ENCODE measurements at regions not wholly inside any gene's neighbourhood (a gene's known extent, or its start where the extent isn't known, plus 50 kb on each side); places are given as distances from the start of the nearest gene placed in this dataset.

GRCh38 chr22:49499433-49500075, 328.1 kb downstream of the BRD1 start:
- Histone ChIP-seq H3K4me1 (ENCODE audit: insufficient read depth, low read length) (no peaks in the 10 kb centered on the region), H3K36me3 (ENCODE audit: insufficient read depth, low read length) (no peaks in the 10 kb centered on the region), H3K27ac (ENCODE audit: low read depth, low read length) (no peak overlapping the region), H3K27me3 (ENCODE audit: control insufficient read depth in 1 of 2, insufficient read depth in 2 of 2, low read length in 2 of 2) (no peaks in the 10 kb centered on the region), H3K4me3 (ENCODE audit: low read depth in 1 of 2, low read length in 2 of 2) (no peak overlapping the region), H3K9me3 (ENCODE audit: low read length) (no peaks in the 10 kb centered on the region), H3K9ac (ENCODE audit: low read length) (no peak overlapping the region)

- no peak overlapping the region for H3K27ac ChIP-seq (ENCODE audit: low read depth, low read length)
These were observed 330.4 kb downstream of the BRD1 start for GRCh38 chr22:49497266-49497665.

GRCh38 chr22:49494555-49494954, 333.1 kb downstream of the BRD1 start:
- no peak overlapping the region for H3K9ac ChIP-seq (ENCODE audit: low read length)
- H3K9me3 ChIP-seq (ENCODE audit: low read length) = no peaks in the 10 kb centered on the region
- H3K27me3 ChIP-seq (ENCODE audit: control insufficient read depth in 1 of 2, insufficient read depth in 2 of 2, low read length in 2 of 2) = peaks cover 0 to 5% of the 10 kb centered on the region in 2 donors
- H3K4me3 ChIP-seq (ENCODE audit: low read depth in 1 of 2, low read length in 2 of 2) = no peak overlapping the region
- no peaks in the 10 kb centered on the region for H3K4me1 ChIP-seq (ENCODE audit: insufficient read depth, low read length)
- no peaks in the 10 kb centered on the region for H3K36me3 ChIP-seq (ENCODE audit: insufficient read depth, low read length)
- no peak overlapping the region for H3K27ac ChIP-seq (ENCODE audit: low read depth, low read length)

More at GRCh38 chr22:49497266-49497665, 330.4 kb downstream of the BRD1 start:
- Histone ChIP-seq H3K27me3 (ENCODE audit: control insufficient read depth in 1 of 2, insufficient read depth in 2 of 2, low read length in 2 of 2) (no peaks in the 10 kb centered on the region), H3K36me3 (ENCODE audit: insufficient read depth, low read length) (no peaks in the 10 kb centered on the region), H3K4me3 (ENCODE audit: low read depth in 1 of 2, low read length in 2 of 2) (no peak overlapping the region), H3K9ac (ENCODE audit: low read length) (no peak overlapping the region), H3K9me3 (ENCODE audit: low read length) (no peaks in the 10 kb centered on the region), H3K4me1 (ENCODE audit: insufficient read depth, low read length) (no peaks in the 10 kb centered on the region)

GRCh38 chr22:49492741-49493251, 334.9 kb downstream of the BRD1 start:
- Histone ChIP-seq H3K4me3 (ENCODE audit: low read depth in 1 of 2, low read length in 2 of 2) (no peak overlapping the region), H3K27me3 (ENCODE audit: control insufficient read depth in 1 of 2, insufficient read depth in 2 of 2, low read length in 2 of 2) (peaks cover 0 to 5% of the 10 kb centered on the region in 2 donors), H3K9me3 (ENCODE audit: low read length) (no peaks in the 10 kb centered on the region), H3K4me1 (ENCODE audit: insufficient read depth, low read length) (no peaks in the 10 kb centered on the region), H3K36me3 (ENCODE audit: insufficient read depth, low read length) (no peaks in the 10 kb centered on the region), H3K27ac (ENCODE audit: low read depth, low read length) (no peak overlapping the region), H3K9ac (ENCODE audit: low read length) (no peak overlapping the region)

GRCh38 chr22:49492308-49492707, 335.4 kb downstream of the BRD1 start:
- H3K4me3 ChIP-seq (ENCODE audit: low read depth in 1 of 2, low read length in 2 of 2) = no peak overlapping the region
- no peaks in the 10 kb centered on the region for H3K36me3 ChIP-seq (ENCODE audit: insufficient read depth, low read length)
- no peak overlapping the region for H3K27ac ChIP-seq (ENCODE audit: low read depth, low read length)
- no peaks in the 10 kb centered on the region for H3K9me3 ChIP-seq (ENCODE audit: low read length)
- peaks cover 0 to 5% of the 10 kb centered on the region in 2 donors for H3K27me3 ChIP-seq (ENCODE audit: control insufficient read depth in 1 of 2, insufficient read depth in 2 of 2, low read length in 2 of 2)
- H3K4me1 ChIP-seq (ENCODE audit: insufficient read depth, low read length) = no peaks in the 10 kb centered on the region
- no peak overlapping the region for H3K9ac ChIP-seq (ENCODE audit: low read length)

- Histone ChIP-seq H3K27ac (ENCODE audit: low read depth, low read length) (no peak overlapping the region), H3K27me3 (ENCODE audit: control insufficient read depth in 1 of 2, insufficient read depth in 2 of 2, low read length in 2 of 2) (peaks cover 0 to 5% of the 10 kb centered on the region in 2 donors), H3K9ac (ENCODE audit: low read length) (no peak overlapping the region), H3K4me3 (ENCODE audit: low read depth in 1 of 2, low read length in 2 of 2) (no peak overlapping the region), H3K4me1 (ENCODE audit: insufficient read depth, low read length) (no peaks in the 10 kb centered on the region), H3K9me3 (ENCODE audit: low read length) (no peaks in the 10 kb centered on the region), H3K36me3 (ENCODE audit: insufficient read depth, low read length) (no peaks in the 10 kb centered on the region)
These were observed 335.9 kb downstream of the BRD1 start for GRCh38 chr22:49491726-49492125.

GRCh38 chr22:49491221-49491635, 336.4 kb downstream of the BRD1 start:
- no peaks in the 10 kb centered on the region for H3K36me3 ChIP-seq (ENCODE audit: insufficient read depth, low read length)
- peaks cover 0 to 5% of the 10 kb centered on the region in 2 donors for H3K27me3 ChIP-seq (ENCODE audit: control insufficient read depth in 1 of 2, insufficient read depth in 2 of 2, low read length in 2 of 2)
- H3K9me3 ChIP-seq (ENCODE audit: low read length) = no peaks in the 10 kb centered on the region
- no peaks in the 10 kb centered on the region for H3K4me1 ChIP-seq (ENCODE audit: insufficient read depth, low read length)
- H3K9ac ChIP-seq (ENCODE audit: low read length) = no peak overlapping the region
- no peak overlapping the region for H3K27ac ChIP-seq (ENCODE audit: low read depth, low read length)
- H3K4me3 ChIP-seq (ENCODE audit: low read depth in 1 of 2, low read length in 2 of 2) = no peak overlapping the region

GRCh38 chr22:49490692-49491091, 337.0 kb downstream of the BRD1 start:
- H3K9ac ChIP-seq (ENCODE audit: low read length) = no peak overlapping the region
- peaks cover 0 to 5% of the 10 kb centered on the region in 2 donors for H3K27me3 ChIP-seq (ENCODE audit: control insufficient read depth in 1 of 2, insufficient read depth in 2 of 2, low read length in 2 of 2)
- no peaks in the 10 kb centered on the region for H3K4me1 ChIP-seq (ENCODE audit: insufficient read depth, low read length)
- no peaks in the 10 kb centered on the region for H3K36me3 ChIP-seq (ENCODE audit: insufficient read depth, low read length)
- no peak overlapping the region for H3K4me3 ChIP-seq (ENCODE audit: low read depth in 1 of 2, low read length in 2 of 2)
- no peaks in the 10 kb centered on the region for H3K9me3 ChIP-seq (ENCODE audit: low read length)
- no peak overlapping the region for H3K27ac ChIP-seq (ENCODE audit: low read depth, low read length)

- H3K27ac ChIP-seq (ENCODE audit: low read depth, low read length) = no peak overlapping the region
- peaks cover 0 to 5% of the 10 kb centered on the region in 2 donors for H3K27me3 ChIP-seq (ENCODE audit: control insufficient read depth in 1 of 2, insufficient read depth in 2 of 2, low read length in 2 of 2)
- no peaks in the 10 kb centered on the region for H3K36me3 ChIP-seq (ENCODE audit: insufficient read depth, low read length)
- no peak overlapping the region for H3K9ac ChIP-seq (ENCODE audit: low read length)
- no peak overlapping the region for H3K4me3 ChIP-seq (ENCODE audit: low read depth in 1 of 2, low read length in 2 of 2)
- no peaks in the 10 kb centered on the region for H3K4me1 ChIP-seq (ENCODE audit: insufficient read depth, low read length)
- no peaks in the 10 kb centered on the region for H3K9me3 ChIP-seq (ENCODE audit: low read length)
These were observed 337.9 kb downstream of the BRD1 start for GRCh38 chr22:49489821-49490220.

- H3K27me3 ChIP-seq (ENCODE audit: control insufficient read depth in 1 of 2, insufficient read depth in 2 of 2, low read length in 2 of 2) = peaks cover 0 to 5% of the 10 kb centered on the region in 2 donors
- H3K4me1 ChIP-seq (ENCODE audit: insufficient read depth, low read length) = no peaks in the 10 kb centered on the region
- H3K9me3 ChIP-seq (ENCODE audit: low read length) = no peaks in the 10 kb centered on the region
- H3K9ac ChIP-seq (ENCODE audit: low read length) = no peak overlapping the region
- no peaks in the 10 kb centered on the region for H3K36me3 ChIP-seq (ENCODE audit: insufficient read depth, low read length)
- H3K27ac ChIP-seq (ENCODE audit: low read depth, low read length) = no peak overlapping the region
- H3K4me3 ChIP-seq (ENCODE audit: low read depth in 1 of 2, low read length in 2 of 2) = no peak overlapping the region
These were observed 338.7 kb downstream of the BRD1 start for GRCh38 chr22:49488943-49489342.

- H3K27me3 ChIP-seq (ENCODE audit: control insufficient read depth in 1 of 2, insufficient read depth in 2 of 2, low read length in 2 of 2) = peaks cover 0 to 11% of the 10 kb centered on the region in 2 donors
- no peak overlapping the region for H3K27ac ChIP-seq (ENCODE audit: low read depth, low read length)
- H3K36me3 ChIP-seq (ENCODE audit: insufficient read depth, low read length) = no peaks in the 10 kb centered on the region
- H3K4me1 ChIP-seq (ENCODE audit: insufficient read depth, low read length) = no peaks in the 10 kb centered on the region
- no peaks in the 10 kb centered on the region for H3K9me3 ChIP-seq (ENCODE audit: low read length)
- H3K9ac ChIP-seq (ENCODE audit: low read length) = no peak overlapping the region
- no peak overlapping the region for H3K4me3 ChIP-seq (ENCODE audit: low read depth in 1 of 2, low read length in 2 of 2)
These were observed 339.7 kb downstream of the BRD1 start for GRCh38 chr22:49487950-49488349.

- Histone ChIP-seq H3K4me1 (ENCODE audit: insufficient read depth, low read length) (no peaks in the 10 kb centered on the region), H3K9ac (ENCODE audit: low read length) (no peak overlapping the region), H3K36me3 (ENCODE audit: insufficient read depth, low read length) (no peaks in the 10 kb centered on the region), H3K4me3 (ENCODE audit: low read depth in 1 of 2, low read length in 2 of 2) (no peak overlapping the region), H3K27me3 (ENCODE audit: control insufficient read depth in 1 of 2, insufficient read depth in 2 of 2, low read length in 2 of 2) (peaks cover 0 to 21% of the 10 kb centered on the region in 2 donors), H3K9me3 (ENCODE audit: low read length) (no peaks in the 10 kb centered on the region), H3K27ac (ENCODE audit: low read depth, low read length) (no peak overlapping the region)
These were observed 341.4 kb downstream of the BRD1 start for GRCh38 chr22:49486225-49486624.
